ENCODE measurements at regions not wholly inside any gene's neighbourhood (a gene's known extent, or its start where the extent isn't known, plus 50 kb on each side); places are given as distances from the start of the nearest gene placed in this dataset.
A peak's percentile ranks its signal among the peaks of the same experiment; 100 is the strongest.

GRCh38 chr6:156698239-156699016 is 78.8 kb upstream of the ARID1B start:
- Mint-ChIP-seq H3K4me3 (no peak overlapping the region), H3K27ac (no peak overlapping the region), H3K36me3 (ENCODE audit: low read depth) (no peaks in the 10 kb centered on the region), H3K9me3 (no peaks in the 10 kb centered on the region), H3K4me1 (peaks cover 4% of the 10 kb centered on the region; the same call in 2 of the 3 replicates), H3K27me3 (ENCODE audit: insufficient read depth, low read depth, poor library complexity) (peaks cover 3% of the 10 kb centered on the region)
- Histone ChIP-seq H2AFZ (peak overlapping the region; percentile 57; the same call in 1 of the 2 replicates), H3K27ac (ENCODE audit: low read depth) (no peak overlapping the region), H3K27me3 (ENCODE audit: insufficient read depth) (no peaks in the 10 kb centered on the region), H3K4me1 (ENCODE audit: insufficient read depth) (no peaks in the 10 kb centered on the region), H3K4me2 (no peak overlapping the region), H3K4me3 (no peak overlapping the region), H4K20me1 (replicated peaks; ENCODE audit: insufficient read depth) (no peaks in the 10 kb centered on the region), H3K9me2 (ENCODE audit: insufficient read depth) (no peaks in the 10 kb centered on the region), H3F3A (replicated peaks; ENCODE audit: low read depth) (no peaks in the 10 kb centered on the region), H3K79me2 (replicated peaks; ENCODE audit: insufficient read depth) (no peaks in the 10 kb centered on the region), H3K36me3 (ENCODE audit: insufficient read depth) (no peaks in the 10 kb centered on the region)
- ATAC-seq = no peak
- DNase-seq (ENCODE audit: low spot score) = no peak
- TF ChIP-seq ZNF114 (CRISPR knock-in tag; IDR thresholded peaks at IDR 0.05) = no peak
- TF ChIP-seq EZH2 (IDR thresholded peaks at IDR 0.05; ENCODE audit: low read depth, unreplicated experiment) = no peak
- TF ChIP-seq EZH2phosphoT487 (IDR thresholded peaks at IDR 0.05; ENCODE audit: unreplicated experiment) = no peak
- TF ChIP-seq STAT1 (IDR thresholded peaks at IDR 0.05; ENCODE audit: unreplicated experiment) = no peak

- no peak overlapping the region for H3K4me3 Mint-ChIP-seq
- no peaks in the 10 kb centered on the region for H3K79me2 ChIP-seq (replicated peaks; ENCODE audit: insufficient read depth)
- peaks cover 4% of the 10 kb centered on the region; the same call in 2 of the 3 replicates for H3K4me1 Mint-ChIP-seq
These were observed 79.8 kb upstream of the ARID1B start for GRCh38 chr6:156697225-156697830.

More at GRCh38 chr6:156697225-156697830, 79.8 kb upstream of the ARID1B start:
- Mint-ChIP-seq H3K27ac (no peak overlapping the region), H3K9me3 (no peaks in the 10 kb centered on the region), H3K36me3 (ENCODE audit: low read depth) (no peaks in the 10 kb centered on the region), H3K27me3 (ENCODE audit: insufficient read depth, low read depth, poor library complexity) (peaks cover 3% of the 10 kb centered on the region)
- Histone ChIP-seq H3K27ac (ENCODE audit: low read depth) (no peak overlapping the region), H3K9me2 (ENCODE audit: insufficient read depth) (no peaks in the 10 kb centered on the region), H3K4me1 (ENCODE audit: insufficient read depth) (no peaks in the 10 kb centered on the region), H2AFZ (no peak overlapping the region), H3F3A (replicated peaks; ENCODE audit: low read depth) (no peaks in the 10 kb centered on the region), H3K27me3 (ENCODE audit: insufficient read depth) (no peaks in the 10 kb centered on the region), H3K4me2 (no peak overlapping the region), H3K4me3 (no peak overlapping the region), H4K20me1 (replicated peaks; ENCODE audit: insufficient read depth) (no peaks in the 10 kb centered on the region), H3K36me3 (ENCODE audit: insufficient read depth) (no peaks in the 10 kb centered on the region)
- no peak for TF ChIP-seq ZNF114 (CRISPR knock-in tag; IDR thresholded peaks at IDR 0.05)
- no peak for TF ChIP-seq EZH2 (IDR thresholded peaks at IDR 0.05; ENCODE audit: low read depth, unreplicated experiment)
- TF ChIP-seq JUNB (IDR thresholded peaks at IDR 0.05; ENCODE audit: unreplicated experiment) = no peak
- no peak for TF ChIP-seq REST (IDR thresholded peaks at IDR 0.05; ENCODE audit: unreplicated experiment)
- TF ChIP-seq CTCF (conservative IDR thresholded peaks at IDR 0.05; ENCODE audit: low read depth in 2 of 2) = no peak
- no peak for TF ChIP-seq STAT1 (IDR thresholded peaks at IDR 0.05; ENCODE audit: unreplicated experiment)
- TF ChIP-seq EZH2phosphoT487 (IDR thresholded peaks at IDR 0.05; ENCODE audit: unreplicated experiment) = no peak
- no peak for TF ChIP-seq NANOG (IDR thresholded peaks at IDR 0.05; ENCODE audit: borderline replicate concordance)
- TF ChIP-seq POLR2AphosphoS5 (IDR thresholded peaks at IDR 0.05; ENCODE audit: low read depth) = no peak
- no peak for TF ChIP-seq ZNF331 (CRISPR knock-in tag; IDR thresholded peaks at IDR 0.05; ENCODE audit: low read depth)
- no peak for TF ChIP-seq ETS1 (IDR thresholded peaks at IDR 0.05)
- no peak for TF ChIP-seq CREB1 (CRISPR knock-in tag; IDR thresholded peaks at IDR 0.05; ENCODE audit: low read depth)
- DNase-seq (ENCODE audit: low spot score) = no peak
- no peak for ATAC-seq

All from GM23338 (cell line).